Islet of Langerhans (tissue), 1 donor: ENCODE measurements at regions not wholly inside any gene's neighbourhood (a gene's known extent, or its start where the extent isn't known, plus 50 kb on each side); places are given as distances from the start of the nearest gene placed in this dataset.
"Not testable (repeated sequence)": the region's sequence is repeated elsewhere in the genome, so short reads cannot be mapped to it uniquely, and the experiment has no call there.

Source experiments
- FAIRE-seq: peaks from one replicate; lab custom pipeline; 2011; peaks lifted over from hg19 to GRCh38; lab: Jason Lieb, UNC

DNA sequence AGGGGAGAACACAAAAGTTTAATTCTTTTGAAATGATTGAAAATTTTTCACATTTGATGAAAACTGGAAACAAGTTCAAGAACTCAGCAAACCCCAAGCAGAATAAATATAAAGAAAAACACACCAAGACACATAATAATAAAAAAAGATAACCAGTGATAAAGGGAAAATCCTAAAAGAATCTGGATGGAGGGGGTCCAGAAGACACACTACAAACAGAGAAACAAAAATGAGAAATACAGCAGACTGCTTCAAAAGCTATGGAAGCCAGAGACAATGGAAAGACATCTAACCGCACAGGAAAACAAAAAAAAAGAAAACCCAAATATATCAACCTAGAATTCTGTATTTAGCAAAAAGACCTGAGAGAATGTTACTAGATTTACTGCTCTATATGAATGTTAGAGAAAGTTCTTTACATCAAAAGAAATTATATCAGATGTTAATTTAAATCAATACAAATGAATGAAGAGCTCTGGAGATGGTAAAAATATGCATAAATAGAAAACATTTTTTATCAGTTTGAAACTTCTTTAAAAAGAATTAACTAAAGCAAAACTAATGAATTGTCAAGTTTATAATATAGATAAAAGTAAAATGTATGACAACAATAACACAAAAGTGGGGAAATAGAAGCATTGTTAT is 310.7 kb upstream of the PREP start:
- FAIRE-seq, result no peak

DNA sequence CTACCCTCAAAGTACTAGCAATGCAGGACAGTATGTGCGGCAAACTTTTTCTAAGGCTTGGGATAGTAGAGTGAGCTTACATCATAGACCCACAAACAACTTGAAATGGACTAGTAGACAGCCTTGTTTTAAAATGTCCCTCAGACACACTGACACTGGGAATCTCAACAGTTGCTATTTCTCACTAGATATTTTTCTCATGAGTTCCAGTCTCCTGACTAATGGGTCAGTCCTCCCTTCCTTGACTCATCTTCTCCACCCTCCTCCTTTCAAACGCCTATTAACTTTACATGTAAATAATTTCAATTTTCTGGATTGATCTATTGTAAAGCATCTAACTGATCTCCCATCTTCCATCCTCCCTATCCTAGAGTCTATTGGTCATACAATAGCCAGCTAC is 308.3 kb upstream of the PREP start:
- no peak for FAIRE-seq

DNA sequence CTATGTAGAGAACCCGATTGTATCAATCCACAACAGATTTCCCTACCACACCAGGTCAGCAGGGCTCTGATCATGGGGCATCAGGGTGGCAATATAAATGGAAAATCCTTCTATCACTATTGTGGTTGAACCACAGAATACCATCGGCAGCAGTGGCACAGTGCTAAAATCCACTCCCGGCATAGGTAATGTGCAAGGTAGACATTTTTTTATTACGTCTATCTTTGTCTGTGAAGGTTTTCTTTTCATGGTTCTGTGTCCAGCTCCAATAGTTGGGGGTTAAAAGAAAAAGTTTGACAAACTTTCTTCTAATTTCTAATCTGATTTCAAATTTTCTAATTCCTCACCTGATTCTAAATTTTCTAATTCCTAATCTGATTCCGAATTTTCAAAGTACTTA is 302.7 kb upstream of the PREP start:
- FAIRE-seq, result no peak

DNA sequence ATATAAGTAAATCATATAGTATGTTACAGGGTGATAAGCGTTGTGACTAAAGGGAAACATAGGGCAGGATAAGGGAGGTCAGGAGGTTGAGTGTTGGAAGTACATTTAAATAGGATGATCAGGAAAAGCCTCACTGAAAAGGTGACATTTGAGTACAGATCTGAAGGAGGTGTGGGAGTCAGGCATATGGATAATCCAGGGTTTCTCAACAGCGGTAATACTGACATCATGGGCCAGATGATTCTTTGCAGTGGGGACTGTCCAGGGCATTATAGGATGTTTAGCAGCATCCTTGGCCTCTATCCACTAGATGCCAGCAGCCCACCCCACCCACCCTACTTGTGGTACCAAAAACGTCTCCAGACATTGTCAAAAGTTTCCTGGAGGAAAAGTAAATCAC is 292.6 kb upstream of the PREP start:
- FAIRE-seq, result no peak

DNA sequence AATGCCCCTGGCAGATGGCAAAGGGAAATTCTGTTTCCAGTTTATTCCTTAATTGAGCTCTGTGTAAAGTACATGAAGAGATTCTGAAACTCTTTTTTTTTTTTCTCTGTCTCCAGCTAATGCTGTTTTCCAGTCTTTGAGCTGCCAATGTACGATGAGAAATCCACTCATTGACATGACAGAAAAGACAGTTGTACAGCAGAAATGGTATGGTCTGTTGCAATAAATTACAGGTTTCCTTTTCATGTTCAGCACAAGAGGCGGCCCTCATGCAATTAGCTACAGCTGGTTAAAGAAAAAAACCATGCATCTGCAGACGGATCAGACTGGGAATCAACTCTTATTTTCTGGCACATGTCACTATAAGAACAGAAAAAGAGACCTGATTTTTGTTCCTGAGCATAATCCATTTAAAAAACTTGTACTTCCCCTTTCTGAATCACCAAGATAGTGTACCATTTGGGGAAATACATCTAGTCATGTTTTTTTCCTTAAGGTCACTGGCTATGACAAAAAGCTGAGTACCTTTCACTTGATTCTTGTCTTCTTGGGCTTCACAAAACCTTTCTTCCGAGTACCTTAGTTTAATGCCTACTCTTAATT is 289.8 kb upstream of the PREP start:
- FAIRE-seq, result no peak

DNA sequence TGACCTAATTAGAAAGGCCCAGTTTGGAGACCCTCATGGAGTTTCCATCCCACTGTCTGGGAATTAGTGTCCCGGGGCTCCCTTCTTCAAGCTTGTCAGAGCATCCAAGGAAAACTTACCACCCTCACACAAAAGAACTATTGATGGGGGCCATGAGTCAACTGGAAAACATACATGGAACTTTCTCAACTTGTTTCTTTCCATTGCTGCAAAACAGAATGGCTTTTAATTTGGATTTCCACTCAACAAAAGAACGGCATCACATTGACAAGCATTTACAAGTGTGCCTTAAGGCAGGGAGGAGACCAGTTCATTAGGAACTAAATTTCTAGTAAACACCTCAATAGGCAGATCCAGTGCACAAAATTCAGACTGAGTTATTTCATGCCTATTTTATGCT is 289.1 kb upstream of the PREP start:
- FAIRE-seq, result no peak

DNA sequence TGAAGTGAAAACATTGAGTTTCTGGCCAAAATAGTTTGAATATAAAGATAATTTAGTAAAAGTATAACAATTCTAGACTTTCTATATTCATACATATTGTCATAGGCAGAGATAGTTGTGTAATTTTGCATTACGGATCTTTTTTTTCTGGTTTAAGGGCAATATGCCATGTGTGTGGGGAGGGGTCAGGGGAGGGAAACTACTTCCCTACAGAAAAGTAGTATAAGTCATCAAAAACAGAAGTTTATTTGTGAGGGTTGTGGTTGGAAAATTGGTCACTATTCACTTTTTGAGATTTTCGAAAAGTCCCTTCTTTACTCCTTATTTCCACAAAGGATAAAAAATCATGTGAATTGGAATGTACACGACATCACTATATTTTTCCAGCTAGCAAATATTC is 288.2 kb upstream of the PREP start:
- FAIRE-seq, result no peak

DNA sequence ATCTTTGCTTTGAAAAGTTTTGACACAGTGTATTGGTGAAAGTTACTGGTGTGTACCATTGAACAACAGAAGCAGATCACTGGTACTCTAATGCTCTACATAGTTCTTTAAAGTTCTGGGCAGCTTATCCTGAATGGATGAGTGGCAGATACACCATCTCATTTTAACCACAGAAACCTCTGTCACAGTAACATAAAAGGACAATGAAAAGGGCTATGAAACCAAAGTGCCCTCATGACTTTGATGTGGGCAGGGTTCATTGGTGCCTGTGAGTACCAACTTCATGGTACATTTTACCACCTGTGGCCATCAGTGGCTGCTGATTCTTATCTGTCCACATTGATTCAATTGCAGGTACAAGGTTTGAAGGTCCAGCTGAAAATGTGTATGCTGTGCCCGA is 285.7 kb upstream of the PREP start:
- FAIRE-seq, result no peak

DNA sequence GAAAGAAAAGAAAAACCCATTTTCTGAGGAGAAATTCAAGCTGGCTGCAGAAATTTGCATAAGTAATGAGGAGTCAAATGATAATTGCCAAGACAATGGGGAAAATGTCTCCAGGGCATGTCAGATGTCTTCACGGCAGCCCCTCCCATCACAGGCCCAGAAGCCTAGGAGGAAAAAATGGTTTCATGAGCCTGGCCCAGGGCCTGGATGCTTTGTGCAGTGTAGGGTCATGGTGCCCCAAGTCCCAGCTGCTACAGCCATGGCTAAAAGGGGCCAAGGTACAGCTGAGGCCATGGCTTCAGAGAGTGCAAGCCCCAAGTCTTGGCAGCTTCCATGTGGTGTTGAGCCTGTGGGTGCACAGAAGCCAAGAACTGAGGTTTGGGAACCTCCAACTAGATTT is 283.9 kb upstream of the PREP start:
- not testable (repeated sequence) for FAIRE-seq

DNA sequence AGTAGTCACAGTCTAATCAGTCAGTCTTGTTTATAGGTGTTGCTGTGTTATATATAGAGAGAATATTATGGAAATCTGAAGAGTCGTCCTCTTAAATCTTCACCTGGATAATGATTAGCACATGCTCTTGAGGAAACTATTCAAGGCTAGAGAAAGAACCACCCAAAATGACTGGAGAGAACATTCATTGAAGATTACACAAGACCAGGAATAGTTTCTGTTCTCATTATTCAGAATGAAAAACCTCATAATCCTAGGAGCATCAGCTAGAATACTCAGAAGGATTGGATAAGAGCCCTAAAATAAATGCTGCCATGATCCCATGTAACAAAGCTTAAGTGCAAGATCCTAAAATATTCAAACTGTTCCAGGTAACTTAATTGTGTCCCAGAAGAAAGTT is 278.2 kb upstream of the PREP start:
- FAIRE-seq, result no peak

DNA sequence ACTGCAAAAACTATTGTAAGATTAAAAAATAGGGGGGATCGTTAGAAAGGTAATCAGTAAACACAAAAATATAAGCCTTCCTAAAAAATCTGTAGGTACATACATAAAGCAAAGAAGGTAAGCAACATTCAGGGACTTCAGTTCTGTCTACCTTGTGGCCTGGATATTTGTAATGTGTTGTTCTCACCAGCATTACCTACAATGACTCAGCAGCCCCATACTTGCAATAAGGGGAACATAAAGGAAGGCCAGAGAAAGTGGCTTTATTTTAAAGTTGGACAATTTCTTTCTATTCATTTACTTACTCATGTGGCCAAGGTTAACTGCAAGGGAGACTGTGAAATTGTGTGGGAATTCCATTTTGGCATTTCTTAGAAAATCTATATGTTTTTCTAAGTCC is 277.2 kb upstream of the PREP start:
- FAIRE-seq, result no peak

DNA sequence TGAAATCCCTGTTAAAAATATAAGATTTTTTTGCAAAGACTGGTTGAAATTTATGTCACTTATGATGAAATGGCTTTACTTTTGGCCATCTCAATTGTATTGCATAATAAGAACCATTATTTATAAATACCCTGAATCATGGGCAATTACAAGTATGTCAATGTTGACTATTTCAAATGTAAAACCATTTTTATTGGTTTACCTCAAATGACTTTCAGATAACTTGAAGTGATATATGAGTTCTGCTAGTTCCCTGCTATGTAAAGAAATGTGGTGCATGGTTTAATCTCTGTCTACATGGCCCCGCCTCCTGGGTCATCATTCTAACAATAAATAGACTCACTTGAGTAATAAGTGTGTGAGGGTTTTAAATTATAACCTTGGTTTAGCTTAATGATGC is 275.6 kb upstream of the PREP start:
- no peak for FAIRE-seq

DNA sequence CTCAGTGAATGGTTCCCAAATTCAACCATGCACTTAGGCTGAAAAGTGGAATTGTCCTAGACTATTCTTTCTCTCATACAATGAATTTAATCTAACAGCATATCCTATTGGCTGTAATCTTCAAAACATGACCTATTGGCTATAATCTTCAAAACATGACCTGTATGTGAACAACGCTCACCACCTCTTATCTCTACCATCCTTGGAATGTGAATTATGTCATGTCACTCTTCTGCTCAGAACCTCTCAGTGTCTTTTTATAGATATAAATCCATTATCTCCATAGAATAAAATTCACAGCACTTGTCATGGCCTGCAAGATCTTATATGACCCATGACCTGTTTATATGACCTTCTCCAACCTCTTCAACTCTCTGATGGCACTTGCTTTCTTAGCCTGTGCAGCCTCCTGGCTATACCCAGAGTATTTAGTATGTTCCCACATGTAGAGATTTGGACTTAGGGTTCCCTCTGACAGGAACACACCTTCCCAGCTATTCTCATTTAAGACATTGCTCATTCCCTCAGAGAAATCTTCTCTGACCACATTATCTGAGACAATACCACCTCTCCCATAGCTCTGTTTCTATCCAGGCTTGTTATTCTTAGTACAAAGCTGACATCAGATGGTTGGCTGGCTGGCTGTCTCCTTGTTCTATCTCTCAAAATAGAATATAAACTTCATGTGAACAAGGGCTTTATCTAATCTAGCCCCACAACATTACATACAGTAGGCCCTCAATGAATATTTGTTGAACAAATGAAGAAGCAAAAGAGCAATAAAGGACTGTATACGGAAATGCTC is 275.0 kb upstream of the PREP start:
- FAIRE-seq, result no peak

DNA sequence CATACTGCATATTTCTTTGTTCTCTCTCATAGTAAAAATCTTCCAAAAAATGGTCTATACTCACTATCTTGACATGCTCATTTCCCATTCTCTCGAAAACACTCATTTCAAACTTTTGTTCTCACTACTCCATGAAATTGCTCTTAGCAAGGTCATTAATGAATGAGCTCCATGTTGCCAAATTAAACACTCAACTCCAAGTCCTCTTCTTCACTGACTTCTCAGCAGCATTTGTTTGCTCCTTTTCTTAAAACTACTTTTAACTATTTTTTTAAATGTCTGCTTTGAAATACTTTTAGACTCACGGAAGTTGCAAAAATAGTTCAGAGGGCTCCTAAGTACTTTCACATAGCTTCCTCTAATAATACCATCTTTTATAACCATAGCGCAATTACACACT is 274.0 kb upstream of the PREP start:
- FAIRE-seq, result no peak

DNA sequence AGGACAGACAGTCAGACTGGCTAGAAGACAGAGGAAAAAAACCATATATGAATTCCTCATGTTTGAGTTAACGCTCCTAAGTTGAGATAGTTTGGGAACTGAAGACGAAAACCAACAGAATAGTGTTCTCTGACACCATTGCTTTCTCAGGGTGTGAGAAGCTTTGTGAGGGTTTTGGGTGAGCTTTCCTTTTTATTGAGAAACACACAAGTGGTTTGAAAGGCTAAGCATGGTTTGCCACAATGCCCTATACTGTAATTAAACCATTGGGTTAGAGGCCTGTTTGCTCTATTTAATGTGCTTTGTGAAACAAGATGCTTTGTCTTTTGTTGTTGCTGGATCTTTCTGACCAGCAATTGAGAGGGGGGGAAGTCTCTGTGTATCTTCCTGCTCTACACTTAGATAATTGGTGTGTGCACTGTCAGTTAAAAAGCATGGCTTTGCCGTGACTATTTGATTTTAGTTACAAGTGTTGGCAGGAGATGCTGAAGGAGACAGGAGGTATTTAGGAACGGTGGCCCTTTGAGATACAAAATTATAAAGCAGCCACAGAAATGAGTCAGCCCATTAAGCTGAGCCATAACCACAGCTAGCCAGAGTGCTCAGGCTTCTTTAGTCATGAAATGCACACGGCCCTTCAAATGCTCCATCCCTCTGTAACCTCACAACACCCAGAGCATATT is 273.0 kb upstream of the PREP start:
- no peak for FAIRE-seq

DNA sequence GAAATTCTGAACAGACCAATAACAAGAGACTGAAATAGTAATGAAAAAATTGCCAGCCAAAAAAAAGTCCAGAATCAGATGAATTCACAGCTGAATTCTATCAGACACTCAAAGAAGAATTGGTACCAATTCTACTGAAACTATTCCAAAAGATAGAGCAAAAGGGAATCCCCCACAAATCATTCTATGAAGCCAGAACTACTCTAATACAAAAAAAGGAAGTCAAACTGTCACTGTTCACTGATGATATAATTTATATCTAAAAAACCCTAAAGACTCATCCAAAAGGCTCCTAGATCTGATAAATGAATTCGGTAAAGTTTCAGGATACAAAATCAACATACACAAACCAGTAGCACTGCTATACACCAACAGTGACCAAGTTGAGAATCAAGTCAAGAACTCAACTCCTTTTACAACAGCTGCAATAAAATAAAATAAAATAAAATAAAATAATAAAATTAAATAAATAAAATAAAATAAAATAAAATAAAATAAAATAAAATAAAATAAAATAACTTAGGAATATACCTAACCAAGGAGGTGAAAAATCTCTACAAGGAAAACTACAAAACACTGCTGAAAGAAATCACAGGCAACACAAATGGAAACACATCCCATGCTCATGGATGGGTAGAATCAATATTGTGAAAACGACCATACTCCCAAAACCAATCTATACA is 270.1 kb upstream of the PREP start:
- not testable (repeated sequence) for FAIRE-seq

DNA sequence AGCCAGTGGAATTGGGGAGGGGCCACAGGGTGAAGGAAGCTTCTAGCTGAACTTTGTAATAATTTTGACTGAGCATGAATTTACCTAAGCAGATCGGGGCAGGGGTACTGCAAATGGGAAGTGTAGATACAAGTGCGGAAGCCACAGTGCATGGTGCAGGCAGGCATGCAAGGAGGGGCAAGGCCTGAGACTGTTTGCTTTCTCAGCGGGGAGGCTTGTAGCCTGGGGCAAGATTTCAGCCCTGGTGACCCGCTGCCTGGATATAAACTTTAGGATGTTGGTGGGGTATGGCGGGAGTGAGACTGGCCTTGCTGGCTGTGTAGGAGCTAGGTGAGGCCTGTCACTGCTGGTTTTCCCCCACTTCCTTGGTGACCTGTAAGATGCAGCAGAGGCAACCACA is 266.4 kb upstream of the PREP start:
- no peak for FAIRE-seq

DNA sequence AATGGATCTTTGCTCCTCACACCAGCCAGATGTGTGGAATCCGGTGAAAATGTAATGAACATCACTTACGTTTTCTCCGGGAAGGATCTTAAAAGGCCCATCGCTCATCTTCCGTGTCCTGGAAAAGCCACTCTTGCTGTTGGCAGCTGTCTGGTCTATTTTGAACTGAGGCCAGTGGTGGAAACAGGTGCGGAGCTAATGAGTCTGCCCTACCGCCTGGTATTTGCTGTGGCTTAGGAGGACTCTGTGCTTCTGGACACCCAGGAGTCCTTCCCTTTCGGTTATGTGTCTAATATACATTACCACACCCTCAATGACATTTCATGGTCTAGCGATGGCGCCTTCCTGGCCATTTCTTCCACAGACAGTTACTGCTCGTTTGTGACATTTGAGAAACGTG is 264.2 kb upstream of the PREP start:
- FAIRE-seq, result no peak

DNA sequence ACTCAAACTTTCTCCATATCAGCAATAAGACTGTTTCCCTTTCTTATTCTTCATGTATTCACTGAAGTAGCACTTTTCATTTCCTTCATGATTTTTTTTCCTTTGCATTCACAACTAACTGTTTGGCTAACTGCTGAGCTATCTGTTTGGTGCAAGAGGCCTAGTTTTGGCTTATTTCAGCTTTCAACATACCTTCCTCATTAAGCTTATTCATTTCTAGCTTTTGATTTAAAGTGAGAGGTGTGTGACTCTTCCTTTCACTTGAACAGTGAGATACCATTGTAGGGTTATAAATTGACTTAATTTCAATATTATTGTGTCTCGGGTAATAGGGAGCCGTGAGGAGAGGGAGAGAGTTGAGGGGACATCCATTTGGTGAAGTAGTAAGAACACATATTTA is 262.0 kb upstream of the PREP start:
- FAIRE-seq, result no peak

DNA sequence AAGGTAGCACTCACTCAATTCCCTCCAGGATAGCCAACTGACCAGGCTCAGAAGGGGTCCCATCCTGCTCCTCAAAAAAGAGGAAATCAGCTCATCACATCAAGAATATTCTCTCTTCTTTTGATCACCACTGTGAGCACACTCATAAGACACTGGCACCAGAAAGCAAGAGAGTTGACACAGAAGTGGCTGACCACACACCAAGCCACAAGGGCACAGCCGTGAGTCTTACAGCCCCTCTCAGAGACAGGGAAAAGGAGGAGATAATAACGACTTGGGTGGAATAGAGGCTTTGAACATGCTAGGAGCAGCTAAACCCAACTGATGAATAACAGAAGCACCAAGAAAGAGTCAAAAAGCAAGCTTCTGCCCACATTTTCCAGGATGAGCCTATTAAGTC is 249.1 kb upstream of the PREP start:
- no peak for FAIRE-seq

DNA sequence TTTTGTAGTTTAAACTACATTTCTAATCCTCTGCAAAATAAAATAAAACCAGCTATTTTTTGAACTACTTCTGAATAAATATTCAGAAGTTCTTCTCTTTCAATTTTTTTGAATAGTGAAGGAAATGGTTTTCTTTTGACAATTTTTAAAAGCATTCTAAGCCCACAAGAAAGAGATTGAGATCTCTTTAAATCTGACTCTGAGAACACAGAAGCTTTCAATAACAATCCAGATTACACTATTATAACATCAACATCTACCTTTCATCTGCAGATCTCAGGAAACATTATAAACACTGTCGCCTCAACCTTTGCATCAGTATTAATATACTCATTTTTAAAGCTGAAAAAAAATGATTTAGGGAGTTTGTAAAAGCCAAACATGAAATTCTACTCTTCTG is 247.5 kb upstream of the PREP start:
- no peak for FAIRE-seq

DNA sequence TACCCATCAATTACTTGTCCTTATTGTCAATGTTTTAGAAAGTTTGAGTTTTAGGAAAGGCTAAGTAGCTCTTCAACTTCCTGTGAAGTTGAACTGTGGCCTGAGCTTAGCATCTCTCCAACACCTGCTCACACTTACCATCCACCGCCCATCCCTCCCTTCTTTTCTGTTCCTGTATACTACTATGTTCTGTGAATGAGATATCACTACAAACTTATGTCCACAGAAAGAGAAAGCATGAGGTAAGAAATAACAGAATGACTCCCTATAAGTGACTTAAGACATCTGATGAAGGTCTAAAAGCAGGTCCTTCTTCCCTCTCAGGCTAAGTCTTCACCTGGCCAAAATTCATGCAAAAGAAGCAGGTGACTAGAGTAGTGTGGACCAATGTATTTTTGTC is 246.3 kb upstream of the PREP start:
- FAIRE-seq, result no peak

DNA sequence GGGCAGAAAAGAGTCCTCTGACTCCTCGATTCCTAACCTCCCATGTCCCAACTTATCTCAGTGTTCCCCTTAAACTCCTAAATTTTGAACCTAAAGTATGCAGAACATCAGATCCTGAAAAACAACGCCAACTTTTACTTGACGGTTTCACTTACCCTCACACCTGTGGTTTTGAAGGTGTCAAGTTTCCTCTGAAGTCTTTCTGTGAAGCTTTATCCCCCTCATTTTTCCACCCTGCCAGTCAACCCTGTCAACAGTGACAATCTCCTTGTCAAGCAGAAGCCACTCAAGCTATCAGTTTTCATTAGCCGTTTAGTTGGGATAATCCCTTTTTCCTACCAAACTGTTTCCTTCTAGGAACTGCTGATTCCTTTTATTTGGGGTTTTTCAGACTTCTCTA is 245.4 kb upstream of the PREP start:
- FAIRE-seq, result no peak
